AG04449 (cell line): ENCODE measurements at regions not wholly inside any gene's neighbourhood (a gene's known extent, or its start where the extent isn't known, plus 50 kb on each side); places are given as distances from the start of the nearest gene placed in this dataset.

ENCODE experiments used
- CTCF ChIA-PET: fragments of 350-600 bp; formaldehyde crosslinking; extraction: SDS; loops from one replicate; lab custom pipeline; 2021; ENCODE audit warnings: antibody characterized with exemption; lab: Yijun Ruan, JAX
- POLR2A ChIA-PET: fragments of 400-600, 350-600 bp; formaldehyde crosslinking; extraction: SDS; loops from one replicate; lab custom pipeline; 2020; ENCODE audit warnings: antibody characterized with exemption, inconsistent platforms; lab: Yijun Ruan, JAX
- DNase-seq: peaks from one replicate; pipeline ENCODE4 v3.0.0-alpha.2; 2010; ENCODE audit warnings: low read depth, low spot score
- H3K4me3 ChIP-seq: 2 replicates; pipeline ENCODE4 v1.5.1; 2011; ENCODE audit warnings: low read depth, mild to moderate bottlenecking, control low read depth, low read length
- CTCF ChIP-seq: IDR thresholded peaks from one replicate; pipeline ENCODE4 v1.5.1; 2011; ENCODE audit warnings: mild to moderate bottlenecking, moderate library complexity, low read length, control low read depth, inconsistent platforms; ENCODE audit not compliant: insufficient read depth; ENCODE audit errors: missing control alignments

GRCh38 chrX:25178555-25178954 lies 162.8 kb upstream of the ARX start:
- H3K4me3 ChIP-seq, result no peak overlapping the region
- POLR2A ChIA-PET, result no interaction called here
- CTCF ChIA-PET, result no interaction called here
- no peak for DNase-seq
- no peak for TF ChIP-seq CTCF

GRCh38 chrX:25175743-25176142 lies 160.0 kb upstream of the ARX start:
- TF ChIP-seq CTCF, result no peak
- CTCF ChIA-PET, result no interaction called here
- POLR2A ChIA-PET, result no interaction called here
- DNase-seq, result no peak
- H3K4me3 ChIP-seq, result no peak overlapping the region

GRCh38 chrX:25175171-25175570 lies 159.4 kb upstream of the ARX start:
- ChIA-PET CTCF (no interaction called here), POLR2A (no interaction called here)
- no peak for DNase-seq
- TF ChIP-seq CTCF, result no peak
- H3K4me3 ChIP-seq, result no peak overlapping the region

- TF ChIP-seq CTCF, result no peak
- no peak overlapping the region for H3K4me3 ChIP-seq
- CTCF ChIA-PET, result interaction anchor here (1.2 kb wide), 1 partner anchor 20 kb away, joined by 3 read pairs; no protein-coding TSS in a partner anchor
- POLR2A ChIA-PET, result no interaction called here
- no peak for DNase-seq
Observed at GRCh38 chrX:25166546-25166945, 150.8 kb upstream of the ARX start.

- ChIA-PET POLR2A (no interaction called here), CTCF (no interaction called here)
- no peak for DNase-seq
- H3K4me3 ChIP-seq, result no peak overlapping the region
- no peak for TF ChIP-seq CTCF
Observed at GRCh38 chrX:25166145-25166544, 150.4 kb upstream of the ARX start.

- POLR2A ChIA-PET, result no interaction called here
- DNase-seq, result no peak
- H3K4me3 ChIP-seq, result no peak overlapping the region
- no peak for TF ChIP-seq CTCF
- CTCF ChIA-PET, result no interaction called here
Observed at GRCh38 chrX:25158635-25159034, 142.9 kb upstream of the ARX start.
